ENCODE measurements at regions not wholly inside any gene's neighbourhood (a gene's known extent, or its start where the extent isn't known, plus 50 kb on each side); places are given as distances from the start of the nearest gene placed in this dataset.

GRCh38 chrY:19268331-19268730, 476.2 kb downstream of the KDM5D start:
- no peaks in the 10 kb centered on the region for H3K4me1 ChIP-seq (ENCODE audit: control insufficient read depth in 1 of 2, insufficient read depth in 2 of 2, low read length in 2 of 2)
- no peak overlapping the region for H3K4me3 ChIP-seq (replicated peaks in 1 of 2; ENCODE audit: low read depth in 1 of 2, low read length in 2 of 2)
- ATAC-seq, result no peak
- no peak overlapping the region for H2AFZ ChIP-seq (ENCODE audit: low read depth, low read length, poor library complexity, severe bottlenecking)
- no peaks in the 10 kb centered on the region for H4K20me1 ChIP-seq (ENCODE audit: insufficient read depth)
- ChIA-PET POLR2A (no interaction called here), RAD21 (ENCODE audit: low non-redundant PET in 1 of 2, low total read pairs in 2 of 2, uncharacterized antibody in 2 of 2, unreplicated experiment in 2 of 2) (no interaction called here), CTCF (no interaction called here)
- no peak for DNase-seq (ENCODE audit: low read depth, low spot score)
- H3K36me3 ChIP-seq (ENCODE audit: control insufficient read depth in 1 of 2, insufficient read depth in 2 of 2, low read length in 2 of 2), result no peaks in the 10 kb centered on the region
- BruUV-seq (replicated peaks), result no TSS peak
- TF ChIP-seq MAX (IDR thresholded peaks at IDR 0.05) (no peak), SRF (IDR thresholded peaks at IDR 0.05; ENCODE audit: low read depth) (no peak), CEBPB (IDR thresholded peaks at IDR 0.05; ENCODE audit: low read depth) (no peak), CTCF (IDR thresholded peaks at IDR 0.05 in 2 of 3, conservative IDR thresholded peaks at IDR 0.05 in 1 of 3; ENCODE audit: borderline replicate concordance in 1 of 3, insufficient read depth in 1 of 3, low read depth in 2 of 3, low read length in 2 of 3) (no peak), POLR2AphosphoS5 (IDR thresholded peaks at IDR 0.05; ENCODE audit: low read depth, low read length) (no peak)
- TF ChIP-seq, protein P1, sequence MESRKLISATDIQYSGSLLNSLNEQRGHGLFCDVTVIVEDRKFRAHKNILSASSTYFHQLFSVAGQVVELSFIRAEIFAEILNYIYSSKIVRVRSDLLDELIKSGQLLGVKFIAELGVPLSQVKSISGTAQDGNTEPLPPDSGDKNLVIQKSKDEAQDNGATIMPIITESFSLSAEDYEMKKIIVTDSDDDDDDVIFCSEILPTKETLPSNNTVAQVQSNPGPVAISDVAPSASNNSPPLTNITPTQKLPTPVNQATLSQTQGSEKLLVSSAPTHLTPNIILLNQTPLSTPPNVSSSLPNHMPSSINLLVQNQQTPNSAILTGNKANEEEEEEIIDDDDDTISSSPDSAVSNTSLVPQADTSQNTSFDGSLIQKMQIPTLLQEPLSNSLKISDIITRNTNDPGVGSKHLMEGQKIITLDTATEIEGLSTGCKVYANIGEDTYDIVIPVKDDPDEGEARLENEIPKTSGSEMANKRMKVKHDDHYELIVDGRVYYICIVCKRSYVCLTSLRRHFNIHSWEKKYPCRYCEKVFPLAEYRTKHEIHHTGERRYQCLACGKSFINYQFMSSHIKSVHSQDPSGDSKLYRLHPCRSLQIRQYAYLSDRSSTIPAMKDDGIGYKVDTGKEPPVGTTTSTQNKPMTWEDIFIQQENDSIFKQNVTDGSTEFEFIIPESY (IDR thresholded peaks at IDR 0.05; ENCODE audit: extremely low read depth, insufficient replicate concordance, low read length), result no peak
- no peaks in the 10 kb centered on the region for H3K79me2 ChIP-seq (ENCODE audit: insufficient read depth, low read length)
- no peak overlapping the region for H3K4me2 ChIP-seq (ENCODE audit: low read length)
- H3K9ac ChIP-seq (ENCODE audit: low read length), result no peak overlapping the region
- H3K27ac ChIP-seq (ENCODE audit: low read depth, low read length), result no peak overlapping the region
- no peaks in the 10 kb centered on the region for H3K27me3 ChIP-seq (ENCODE audit: insufficient read depth, low read length)
- H3K9me2 ChIP-seq (ENCODE audit: insufficient read depth), result no peaks in the 10 kb centered on the region
- intact Hi-C loops (cut with micrococcal nuclease), result no loop called here
- H3K9me3 ChIP-seq (ENCODE audit: control insufficient read depth in 1 of 2, insufficient read depth in 1 of 2, low read depth in 1 of 2, low read length in 2 of 2), result no peaks in the 10 kb centered on the region
